ENCODE measurements at regions not wholly inside any gene's neighbourhood (a gene's known extent, or its start where the extent isn't known, plus 50 kb on each side); places are given as distances from the start of the nearest gene placed in this dataset.

GRCh38 chr2:74043345-74044329 is 58.9 kb downstream of the TET3 start:
- no peak for TF ChIP-seq CTCF (conservative IDR thresholded peaks at IDR 0.05; ENCODE audit: low read depth, low read length)
- no peak for TF ChIP-seq EZH2 (IDR thresholded peaks at IDR 0.05; ENCODE audit: borderline replicate concordance, low read depth, low read length, poor library complexity, severe bottlenecking)

Data from A673 (cell line).